ENCODE measurements at regions not wholly inside any gene's neighbourhood (a gene's known extent, or its start where the extent isn't known, plus 50 kb on each side); places are given as distances from the start of the nearest gene placed in this dataset.

DNA sequence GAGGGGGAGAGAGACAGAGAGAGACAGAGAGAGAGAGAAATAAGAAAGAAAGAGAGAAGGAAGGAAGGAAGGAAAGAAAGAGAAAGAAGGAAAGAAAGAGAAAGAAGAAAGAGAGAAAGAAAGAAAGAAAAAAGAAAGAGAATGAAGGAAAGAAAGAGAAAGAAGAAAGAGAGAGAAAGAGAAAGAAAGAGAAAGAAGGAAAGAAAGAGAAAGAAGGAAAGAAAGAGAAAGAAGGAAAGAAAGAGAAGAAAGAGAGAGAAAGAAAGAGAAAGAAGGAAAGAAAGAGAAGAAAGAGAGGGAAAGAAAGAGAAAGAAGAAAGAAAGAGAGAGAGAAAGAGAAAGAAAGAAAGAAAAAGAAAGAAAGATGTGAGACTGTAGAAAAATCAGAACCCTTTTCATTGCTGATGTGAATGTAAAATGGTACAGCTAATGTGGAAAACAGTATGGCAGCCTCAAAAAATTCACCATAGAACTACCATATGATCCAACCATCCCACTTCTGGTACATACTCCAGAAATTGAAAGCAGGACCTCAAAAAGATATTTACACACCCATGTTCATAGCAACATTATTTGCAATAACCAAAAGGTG lies 203.4 kb upstream of the POU3F3 start:
- TF ChIP-seq POLR2A (IDR thresholded peaks at IDR 0.05; ENCODE audit: low read length), result no peak
- TF ChIP-seq GATA1 (IDR thresholded peaks at IDR 0.05; ENCODE audit: low read depth, low read length), result no peak
